ENCODE measurements at regions not wholly inside any gene's neighbourhood (a gene's known extent, or its start where the extent isn't known, plus 50 kb on each side); places are given as distances from the start of the nearest gene placed in this dataset.

- TF ChIP-seq CTCF (conservative IDR thresholded peaks at IDR 0.05; ENCODE audit: low read depth, low read length) = no peak
- no peak for TF ChIP-seq EZH2 (IDR thresholded peaks at IDR 0.05; ENCODE audit: low read length, unreplicated experiment)
- no peak for TF ChIP-seq EZH2phosphoT487 (IDR thresholded peaks at IDR 0.05; ENCODE audit: borderline replicate concordance, low read length)
These were observed 213.4 kb downstream of the PALM2AKAP2 start for GRCh38 chr9:109993250-109993978.

Data from PC-3 (cell line).